A673 (cell line): ENCODE measurements at regions not wholly inside any gene's neighbourhood (a gene's known extent, or its start where the extent isn't known, plus 50 kb on each side); places are given as distances from the start of the nearest gene placed in this dataset.

Experiments used
- EZH2 ChIP-seq: fragments of 200-600 bp; sonication (generic); IDR thresholded peaks from 2 replicates; pipeline ENCODE4 v1.6.1; 2017; ENCODE audit warnings: borderline replicate concordance, low read depth, mild to moderate bottlenecking, mixed read lengths, antibody characterized with exemption, low read length; ENCODE audit not compliant: poor library complexity, severe bottlenecking
- TF ChIP-seq, protein P1 (sequence below): fragments of 300-800, 200-600 bp; sonication (generic); conservative IDR thresholded peaks from 2 replicates; pipeline ENCODE4 v1.5.1; 2017; ENCODE audit warnings: low read depth, mild to moderate bottlenecking, antibody characterized with exemption, low read length, moderate library complexity, mixed read lengths

DNA sequence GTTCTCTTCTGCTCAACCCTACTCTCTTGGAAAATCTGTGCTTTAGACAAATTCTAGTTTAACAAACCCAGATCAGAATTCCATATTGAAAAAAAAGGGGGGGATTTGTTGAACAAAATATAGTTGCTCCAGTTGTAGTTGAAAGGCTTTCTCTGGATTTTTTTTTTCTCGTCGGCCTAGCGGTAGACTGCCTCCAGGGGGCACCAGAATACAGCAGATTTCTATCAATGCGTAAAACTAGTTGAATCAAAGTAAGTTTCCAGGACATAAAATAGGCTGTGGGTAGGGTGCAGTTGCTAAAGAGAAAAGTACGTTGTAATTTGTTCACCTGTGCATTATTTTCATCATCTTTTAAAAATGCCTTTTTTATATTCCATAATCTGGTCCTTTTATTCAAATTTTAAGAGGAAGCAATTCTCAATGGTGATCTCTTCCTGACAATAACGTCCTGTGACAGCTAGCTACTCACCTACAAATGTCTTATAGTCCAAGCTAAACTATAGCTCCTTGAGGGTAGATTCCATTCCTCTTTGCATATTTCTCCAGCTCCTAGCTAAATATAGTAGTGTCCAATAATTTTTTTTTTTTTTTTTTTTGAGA is 105.4 kb downstream of the PERP start:
- TF ChIP-seq, protein P1, sequence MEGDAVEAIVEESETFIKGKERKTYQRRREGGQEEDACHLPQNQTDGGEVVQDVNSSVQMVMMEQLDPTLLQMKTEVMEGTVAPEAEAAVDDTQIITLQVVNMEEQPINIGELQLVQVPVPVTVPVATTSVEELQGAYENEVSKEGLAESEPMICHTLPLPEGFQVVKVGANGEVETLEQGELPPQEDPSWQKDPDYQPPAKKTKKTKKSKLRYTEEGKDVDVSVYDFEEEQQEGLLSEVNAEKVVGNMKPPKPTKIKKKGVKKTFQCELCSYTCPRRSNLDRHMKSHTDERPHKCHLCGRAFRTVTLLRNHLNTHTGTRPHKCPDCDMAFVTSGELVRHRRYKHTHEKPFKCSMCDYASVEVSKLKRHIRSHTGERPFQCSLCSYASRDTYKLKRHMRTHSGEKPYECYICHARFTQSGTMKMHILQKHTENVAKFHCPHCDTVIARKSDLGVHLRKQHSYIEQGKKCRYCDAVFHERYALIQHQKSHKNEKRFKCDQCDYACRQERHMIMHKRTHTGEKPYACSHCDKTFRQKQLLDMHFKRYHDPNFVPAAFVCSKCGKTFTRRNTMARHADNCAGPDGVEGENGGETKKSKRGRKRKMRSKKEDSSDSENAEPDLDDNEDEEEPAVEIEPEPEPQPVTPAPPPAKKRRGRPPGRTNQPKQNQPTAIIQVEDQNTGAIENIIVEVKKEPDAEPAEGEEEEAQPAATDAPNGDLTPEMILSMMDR, result peak; percentile 91
- no peak for TF ChIP-seq EZH2
